ENCODE measurements at regions not wholly inside any gene's neighbourhood (a gene's known extent, or its start where the extent isn't known, plus 50 kb on each side); places are given as distances from the start of the nearest gene placed in this dataset.

GRCh38 chr18:78688916-78689315 lies 290.7 kb upstream of the SALL3 start:
- CTCF ChIA-PET, result no interaction called here
- H3K27ac ChIP-seq (ENCODE audit: low read length), result no peak overlapping the region
- no peaks in the 10 kb centered on the region for H3K9me3 ChIP-seq
- no peaks in the 10 kb centered on the region for H3K36me3 ChIP-seq (ENCODE audit: control insufficient read depth in 2 of 2, extremely low read depth in 1 of 2, insufficient read depth in 1 of 2, low read length in 1 of 2)
- Mint-ChIP-seq H3K27me3 (peaks cover 0 to 2% of the 10 kb centered on the region in 2 donors), H3K36me3 (no peaks in the 10 kb centered on the region), H3K4me3 (no peak overlapping the region), H3K9me3 (no peaks in the 10 kb centered on the region), H3K4me1 (no peaks in the 10 kb centered on the region), H3K27ac (no peak overlapping the region)
- WGBS (ENCODE audit: insufficient coverage), result 82% methylated on average over 11 of the region's 11 CpGs
- peaks cover 0 to under 1% of the 10 kb centered on the region in 2 experiments for H3K27me3 ChIP-seq (replicated peaks in 1 of 2; ENCODE audit: control insufficient read depth in 2 of 2, extremely low read depth in 1 of 2, insufficient read depth in 2 of 2, low read length in 1 of 2)
- no peak for DNase-seq
- H3K4me3 ChIP-seq (ENCODE audit: control insufficient read depth in 1 of 2, extremely low read depth in 1 of 2, low read length in 1 of 2), result no peak overlapping the region
- H3K4me1 ChIP-seq (ENCODE audit: control insufficient read depth in 1 of 2, extremely low read depth in 1 of 2, insufficient read depth in 2 of 2, low read length in 2 of 2), result no peaks in the 10 kb centered on the region
- no peak for ATAC-seq (replicated peaks in 1 of 4)
- POLR2A ChIA-PET, result no interaction called here

GRCh38 chr18:78689606-78690005 lies 290.0 kb upstream of the SALL3 start:
- H3K27ac ChIP-seq (ENCODE audit: low read length), result no peak overlapping the region
- H3K27me3 Mint-ChIP-seq, result peaks cover 0 to 2% of the 10 kb centered on the region in 2 donors
- ATAC-seq (replicated peaks in 1 of 4) (no peak), DNase-seq (no peak)
- no peaks in the 10 kb centered on the region for H3K4me1 Mint-ChIP-seq
- 88% methylated on average over 11 of the region's 15 CpGs for WGBS (ENCODE audit: insufficient coverage)
- no peak overlapping the region for H3K27ac Mint-ChIP-seq
- H3K4me1 ChIP-seq (ENCODE audit: control insufficient read depth in 1 of 2, extremely low read depth in 1 of 2, insufficient read depth in 2 of 2, low read length in 2 of 2), result no peaks in the 10 kb centered on the region
- H3K36me3 Mint-ChIP-seq, result no peaks in the 10 kb centered on the region
- no peak overlapping the region for H3K4me3 ChIP-seq (ENCODE audit: control insufficient read depth in 1 of 2, extremely low read depth in 1 of 2, low read length in 1 of 2)
- no peaks in the 10 kb centered on the region for H3K9me3 Mint-ChIP-seq
- no peak overlapping the region for H3K4me3 Mint-ChIP-seq
- no peaks in the 10 kb centered on the region for H3K27me3 ChIP-seq (replicated peaks in 1 of 2; ENCODE audit: control insufficient read depth in 2 of 2, extremely low read depth in 1 of 2, insufficient read depth in 2 of 2, low read length in 1 of 2)
- no peaks in the 10 kb centered on the region for H3K9me3 ChIP-seq
- H3K36me3 ChIP-seq (ENCODE audit: control insufficient read depth in 2 of 2, extremely low read depth in 1 of 2, insufficient read depth in 1 of 2, low read length in 1 of 2), result no peaks in the 10 kb centered on the region
- ChIA-PET POLR2A (no interaction called here), CTCF (no interaction called here)

GRCh38 chr18:78692105-78692504 lies 287.5 kb upstream of the SALL3 start:
- no CpG with 5 or more reads among the region's 1 CpG for whole genome bisulfite sequencing (ENCODE audit: insufficient coverage)
- no peak for ATAC-seq (replicated peaks in 1 of 4)

GRCh38 chr18:78693429-78693828 lies 286.2 kb upstream of the SALL3 start:
- ATAC-seq (replicated peaks in 1 of 4) (no peak), DNase-seq (no peak)
- peaks cover 0 to 3% (median 0%) of the 10 kb centered on the region in 3 donors for H3K9me3 Mint-ChIP-seq
- POLR2A ChIA-PET, result no interaction called here
- H3K4me3 Mint-ChIP-seq, result no peak overlapping the region
- H3K27ac Mint-ChIP-seq, result no peak overlapping the region
- H3K4me3 ChIP-seq (ENCODE audit: control insufficient read depth in 1 of 2, extremely low read depth in 1 of 2, low read length in 1 of 2), result no peak overlapping the region
- no peaks in the 10 kb centered on the region for H3K9me3 ChIP-seq
- H3K27ac ChIP-seq (ENCODE audit: low read length), result no peak overlapping the region
- no peaks in the 10 kb centered on the region for H3K36me3 ChIP-seq (ENCODE audit: control insufficient read depth in 2 of 2, extremely low read depth in 1 of 2, insufficient read depth in 1 of 2, low read length in 1 of 2)
- H3K27me3 ChIP-seq (replicated peaks in 1 of 2; ENCODE audit: control insufficient read depth in 2 of 2, extremely low read depth in 1 of 2, insufficient read depth in 2 of 2, low read length in 1 of 2), result no peaks in the 10 kb centered on the region
- H3K27me3 Mint-ChIP-seq, result no peaks in the 10 kb centered on the region
- no peaks in the 10 kb centered on the region for H3K36me3 Mint-ChIP-seq
- no peaks in the 10 kb centered on the region for H3K4me1 Mint-ChIP-seq
- CTCF ChIA-PET, result interaction anchor here in 1 of 2 donors (1.0 kb wide), 1 partner anchor 22 kb away, joined by 3 read pairs; no protein-coding TSS in a partner anchor
- no peaks in the 10 kb centered on the region for H3K4me1 ChIP-seq (ENCODE audit: control insufficient read depth in 1 of 2, extremely low read depth in 1 of 2, insufficient read depth in 2 of 2, low read length in 2 of 2)
- WGBS (ENCODE audit: insufficient coverage), result 90% methylated on average over 7 of the region's 7 CpGs

More at GRCh38 chr18:78692105-78692504, 287.5 kb upstream of the SALL3 start:
- Mint-ChIP-seq H3K4me3 (no peak overlapping the region), H3K9me3 (no peaks in the 10 kb centered on the region), H3K27me3 (no peaks in the 10 kb centered on the region), H3K27ac (no peak overlapping the region), H3K36me3 (no peaks in the 10 kb centered on the region), H3K4me1 (no peaks in the 10 kb centered on the region)
- POLR2A ChIA-PET, result no interaction called here
- Histone ChIP-seq H3K4me1 (ENCODE audit: control insufficient read depth in 1 of 2, extremely low read depth in 1 of 2, insufficient read depth in 2 of 2, low read length in 2 of 2) (no peaks in the 10 kb centered on the region), H3K27me3 (replicated peaks in 1 of 2; ENCODE audit: control insufficient read depth in 2 of 2, extremely low read depth in 1 of 2, insufficient read depth in 2 of 2, low read length in 1 of 2) (no peaks in the 10 kb centered on the region), H3K9me3 (no peaks in the 10 kb centered on the region), H3K27ac (ENCODE audit: low read length) (no peak overlapping the region), H3K36me3 (ENCODE audit: control insufficient read depth in 2 of 2, extremely low read depth in 1 of 2, insufficient read depth in 1 of 2, low read length in 1 of 2) (no peaks in the 10 kb centered on the region), H3K4me3 (ENCODE audit: control insufficient read depth in 1 of 2, extremely low read depth in 1 of 2, low read length in 1 of 2) (no peak overlapping the region)
- DNase-seq, result no peak
- CTCF ChIA-PET, result no interaction called here

- ChIA-PET POLR2A (no interaction called here), CTCF (no interaction called here)
- ATAC-seq (replicated peaks in 1 of 4) (no peak), DNase-seq (no peak)
- 87% methylated on average over 14 of the region's 21 CpGs for WGBS (ENCODE audit: insufficient coverage)
- Mint-ChIP-seq H3K4me3 (no peak overlapping the region), H3K27ac (no peak overlapping the region), H3K4me1 (no peaks in the 10 kb centered on the region), H3K9me3 (peaks cover 0 to 5% (median 4%) of the 10 kb centered on the region in 3 donors), H3K27me3 (no peaks in the 10 kb centered on the region), H3K36me3 (no peaks in the 10 kb centered on the region)
- Histone ChIP-seq H3K27ac (ENCODE audit: low read length) (no peak overlapping the region), H3K4me3 (ENCODE audit: control insufficient read depth in 1 of 2, extremely low read depth in 1 of 2, low read length in 1 of 2) (no peak overlapping the region), H3K36me3 (ENCODE audit: control insufficient read depth in 2 of 2, extremely low read depth in 1 of 2, insufficient read depth in 1 of 2, low read length in 1 of 2) (no peaks in the 10 kb centered on the region), H3K4me1 (ENCODE audit: control insufficient read depth in 1 of 2, extremely low read depth in 1 of 2, insufficient read depth in 2 of 2, low read length in 2 of 2) (no peaks in the 10 kb centered on the region), H3K9me3 (no peaks in the 10 kb centered on the region), H3K27me3 (replicated peaks in 1 of 2; ENCODE audit: control insufficient read depth in 2 of 2, extremely low read depth in 1 of 2, insufficient read depth in 2 of 2, low read length in 1 of 2) (peaks cover 0 to 3% of the 10 kb centered on the region in 2 experiments)
These were observed 282.8 kb upstream of the SALL3 start for GRCh38 chr18:78696698-78697435.

GRCh38 chr18:78697446-78697845 lies 282.2 kb upstream of the SALL3 start:
- Mint-ChIP-seq H3K36me3 (no peaks in the 10 kb centered on the region), H3K4me1 (no peaks in the 10 kb centered on the region), H3K27me3 (no peaks in the 10 kb centered on the region), H3K4me3 (no peak overlapping the region), H3K27ac (no peak overlapping the region), H3K9me3 (peaks cover 0 to 5% (median 4%) of the 10 kb centered on the region in 3 donors)
- H3K36me3 ChIP-seq (ENCODE audit: control insufficient read depth in 2 of 2, extremely low read depth in 1 of 2, insufficient read depth in 1 of 2, low read length in 1 of 2), result no peaks in the 10 kb centered on the region
- H3K9me3 ChIP-seq, result no peaks in the 10 kb centered on the region
- DNase-seq (no peak), ATAC-seq (replicated peaks in 1 of 4) (no peak)
- H3K4me1 ChIP-seq (ENCODE audit: control insufficient read depth in 1 of 2, extremely low read depth in 1 of 2, insufficient read depth in 2 of 2, low read length in 2 of 2), result no peaks in the 10 kb centered on the region
- no peak overlapping the region for H3K27ac ChIP-seq (ENCODE audit: low read length)
- H3K4me3 ChIP-seq (ENCODE audit: control insufficient read depth in 1 of 2, extremely low read depth in 1 of 2, low read length in 1 of 2), result no peak overlapping the region
- WGBS (ENCODE audit: insufficient coverage), result 83% methylated on average over 8 of the region's 10 CpGs
- POLR2A ChIA-PET, result no interaction called here
- peaks cover 0 to 3% of the 10 kb centered on the region in 2 experiments for H3K27me3 ChIP-seq (replicated peaks in 1 of 2; ENCODE audit: control insufficient read depth in 2 of 2, extremely low read depth in 1 of 2, insufficient read depth in 2 of 2, low read length in 1 of 2)
- CTCF ChIA-PET, result no interaction called here
